Breast epithelium (tissue), 4 donors: ENCODE measurements at regions not wholly inside any gene's neighbourhood (a gene's known extent, or its start where the extent isn't known, plus 50 kb on each side); places are given as distances from the start of the nearest gene placed in this dataset.

Experiments
- DNase-seq, 2 donors: peaks; one replicate each; pipeline ENCODE4 v3.0.0-alpha.2; 2019; ENCODE audit warnings: low spot score in 2 of 2
- H3K27ac ChIP-seq, 2 donors: fragments of 200-600 bp; sonication (generic) in 1 of 2; one replicate each; pipeline ENCODE4 v1.5.1; 2016 to 2019; ENCODE audit warnings: mild to moderate bottlenecking in 1 of 2
- H3K27me3 ChIP-seq, 2 donors: fragments of 200-600 bp; sonication (generic) in 1 of 2; one replicate each; pipeline versions ENCODE4 v1.5.1 to v1.6.0; 2017 to 2019; ENCODE audit warnings: control low read depth in 1 of 2, mild to moderate bottlenecking in 1 of 2
- H3K36me3 ChIP-seq: fragments of 200-600 bp; one replicate; pipeline ENCODE4 v1.5.1; 2019
- H3K4me1 ChIP-seq, 2 donors: fragments of 200-600 bp; sonication (generic); one replicate each; pipeline ENCODE4 v1.5.1; 2016 to 2019; ENCODE audit warnings: control low read depth in 1 of 2
- H3K4me3 ChIP-seq, 3 donors: fragments of 200-600 bp; sonication (generic); 1 replicate in 2 of 3; 2 replicates in 1 of 3; pipeline ENCODE4 v1.5.1; 2016 to 2019; ENCODE audit warnings: mild to moderate bottlenecking in 3 of 3, moderate library complexity in 2 of 3
- H3K9me3 ChIP-seq, 2 donors: fragments of 200-600 bp; sonication (generic) in 1 of 2; one replicate each; pipeline ENCODE4 v1.5.1; 2016 to 2019; ENCODE audit warnings: control low read depth in 1 of 2
- CTCF ChIP-seq, 3 donors: fragments of 450-650 bp; IDR thresholded peaks; one replicate each; pipeline ENCODE4 v1.5.1; 2016 to 2017; ENCODE audit warnings: antibody characterized with exemption in 3 of 3, mild to moderate bottlenecking in 3 of 3, moderate library complexity in 3 of 3
- POLR2A ChIP-seq: fragments of 450-650 bp; IDR thresholded peaks from one replicate; pipeline ENCODE4 v1.6.1; 2016; ENCODE audit warnings: antibody characterized with exemption, mild to moderate bottlenecking, moderate library complexity
- POLR2AphosphoS5 ChIP-seq, 3 donors: sonication (generic); formaldehyde crosslinking; IDR thresholded peaks; one replicate each; pipeline ENCODE4 v1.6.1; 2017; ENCODE audit warnings: antibody characterized with exemption in 3 of 3
- intact Hi-C: fragments of 100-400 bp; cut with DNase I; formaldehyde crosslinking; loops from one replicate; pipeline ENCODE4 v1.15.1; 2023; ENCODE audit warnings: low total_unique reads

GRCh38 chr4:166458756-166459155 is 585.7 kb downstream of the TLL1 start:
- no peak for DNase-seq
- intact Hi-C loops, result no loop called here
- TF ChIP-seq CTCF (IDR thresholded peaks at IDR 0.05) (no peak), POLR2A (no peak), POLR2AphosphoS5 (IDR thresholded peaks at IDR 0.05) (no peak)
- Histone ChIP-seq H3K4me3 (no peak overlapping the region), H3K9me3 (no peaks in the 10 kb centered on the region), H3K4me1 (no peaks in the 10 kb centered on the region), H3K36me3 (no peaks in the 10 kb centered on the region), H3K27ac (no peak overlapping the region), H3K27me3 (no peaks in the 10 kb centered on the region)

- no peak overlapping the region for H3K27ac ChIP-seq
- H3K36me3 ChIP-seq, result no peaks in the 10 kb centered on the region
- H3K4me3 ChIP-seq, result no peak overlapping the region
- no peaks in the 10 kb centered on the region for H3K4me1 ChIP-seq
- H3K9me3 ChIP-seq, result no peaks in the 10 kb centered on the region
- TF ChIP-seq POLR2AphosphoS5 (IDR thresholded peaks at IDR 0.05) (no peak), POLR2A (no peak), CTCF (IDR thresholded peaks at IDR 0.05) (no peak)
- intact Hi-C loops, result no loop called here
- no peak for DNase-seq
- no peaks in the 10 kb centered on the region for H3K27me3 ChIP-seq
Observed at GRCh38 chr4:166459621-166460020, 586.6 kb downstream of the TLL1 start.

DNA sequence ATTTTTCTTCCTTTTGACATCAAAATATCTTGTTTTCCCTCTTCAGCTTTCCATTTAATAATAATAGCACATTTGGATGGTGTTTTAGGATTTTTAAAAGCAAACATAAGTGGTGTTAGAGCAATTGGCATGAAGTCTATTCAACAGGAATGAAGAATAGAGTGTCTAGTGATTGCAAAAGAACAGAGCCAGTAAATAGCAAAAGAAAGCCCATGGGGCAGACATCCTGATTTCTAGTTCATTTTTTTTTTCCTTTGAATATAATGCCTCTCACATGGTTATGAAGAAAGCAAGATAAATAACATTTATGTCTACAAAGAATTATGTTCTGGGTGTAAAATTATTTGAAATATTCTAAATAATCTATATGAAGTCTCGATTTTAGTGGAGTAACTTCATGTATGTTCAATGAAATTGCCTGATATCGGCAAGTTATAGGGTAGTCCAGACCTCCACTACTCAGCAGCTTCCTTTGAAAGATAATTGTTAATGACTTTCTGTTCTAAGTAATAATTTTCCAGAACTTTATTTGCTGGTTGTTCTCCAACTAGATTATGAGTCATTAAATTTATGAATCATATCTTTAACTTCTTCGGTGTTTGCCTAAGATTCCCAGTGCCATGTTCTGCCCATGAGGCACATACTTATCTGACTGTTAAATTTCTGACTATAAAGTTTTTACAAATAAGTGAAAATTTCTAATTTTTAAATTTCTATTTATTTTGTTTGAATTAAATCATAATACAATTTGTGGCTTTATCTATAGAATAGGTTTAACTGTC is 587.9 kb downstream of the TLL1 start:
- H3K4me1 ChIP-seq, result no peaks in the 10 kb centered on the region
- H3K27me3 ChIP-seq, result no peaks in the 10 kb centered on the region
- no peaks in the 10 kb centered on the region for H3K36me3 ChIP-seq
- H3K27ac ChIP-seq, result no peak overlapping the region
- no peak for DNase-seq
- TF ChIP-seq POLR2A (no peak), POLR2AphosphoS5 (IDR thresholded peaks at IDR 0.05) (no peak), CTCF (IDR thresholded peaks at IDR 0.05) (no peak)
- H3K9me3 ChIP-seq, result no peaks in the 10 kb centered on the region
- H3K4me3 ChIP-seq, result no peak overlapping the region
- intact Hi-C loops, result no loop called here

DNA sequence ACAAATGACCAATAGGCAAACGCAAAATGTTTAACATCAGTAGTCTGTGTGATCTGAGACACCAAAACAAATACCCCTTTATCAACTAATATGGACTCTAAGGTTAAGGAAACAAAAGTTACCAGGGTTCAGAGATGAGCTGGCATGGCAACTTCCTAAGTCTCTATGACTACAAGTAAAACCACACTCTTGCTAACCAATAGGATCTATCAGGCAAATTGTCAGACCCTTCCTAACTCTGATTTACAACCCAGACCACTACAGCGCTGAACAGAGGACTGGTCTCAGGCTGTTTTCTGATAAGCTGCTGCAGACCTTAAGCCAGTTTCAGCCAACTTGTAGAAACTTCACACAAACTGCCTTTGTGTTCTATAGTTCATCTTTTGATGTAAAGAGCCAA is 608.0 kb downstream of the TLL1 start:
- TF ChIP-seq POLR2AphosphoS5 (IDR thresholded peaks at IDR 0.05), result no peak
- TF ChIP-seq CTCF (IDR thresholded peaks at IDR 0.05), result no peak
- TF ChIP-seq POLR2A, result no peak
- intact Hi-C loops, result no loop called here
- H3K4me3 ChIP-seq, result no peak overlapping the region
- H3K9me3 ChIP-seq, result no peaks in the 10 kb centered on the region
- no peak overlapping the region for H3K27ac ChIP-seq
- DNase-seq, result no peak
- H3K27me3 ChIP-seq, result no peaks in the 10 kb centered on the region
- no peaks in the 10 kb centered on the region for H3K36me3 ChIP-seq
- H3K4me1 ChIP-seq, result no peaks in the 10 kb centered on the region

- no peaks in the 10 kb centered on the region for H3K4me1 ChIP-seq
- no peaks in the 10 kb centered on the region for H3K9me3 ChIP-seq
- no peak for DNase-seq
- H3K27ac ChIP-seq, result no peak overlapping the region
- no peak overlapping the region for H3K4me3 ChIP-seq
- TF ChIP-seq POLR2A (no peak), POLR2AphosphoS5 (IDR thresholded peaks at IDR 0.05) (no peak), CTCF (IDR thresholded peaks at IDR 0.05) (no peak)
- intact Hi-C loops, result no loop called here
- H3K27me3 ChIP-seq, result no peaks in the 10 kb centered on the region
- no peaks in the 10 kb centered on the region for H3K36me3 ChIP-seq
Observed at GRCh38 chr4:166481739-166482138, 608.7 kb downstream of the TLL1 start.
